Activated CD8-positive, alpha-beta T cell treated with anti-CD3 and anti-CD28 coated beads for 36 hours (primary cell): ENCODE measurements at regions not wholly inside any gene's neighbourhood (a gene's known extent, or its start where the extent isn't known, plus 50 kb on each side); places are given as distances from the start of the nearest gene placed in this dataset.
"Not testable (repeated sequence)": the region's sequence is repeated elsewhere in the genome, so short reads cannot be mapped to it uniquely, and the experiment has no call there.

Experiments used
- ATAC-seq: fragments of 200-7000 bp; cut with Tn5 transposase; one replicate; pipeline ENCODE4 v1.10.0; 2021; ENCODE audit warnings: mild to moderate bottlenecking, moderate library complexity
- CTCF ChIA-PET: fragments of 350-600 bp; sonication (Branson Sonifier 250); formaldehyde crosslinking; loops from one replicate; lab custom pipeline; 2021; ENCODE audit warnings: antibody characterized with exemption; lab: Charles Lee
- POLR2A ChIA-PET: fragments of 350-600 bp; sonication (Branson Sonifier 250); formaldehyde crosslinking; loops from one replicate; lab custom pipeline; 2021; ENCODE audit warnings: antibody characterized with exemption; lab: Charles Lee
- DNase-seq: peaks from one replicate; pipeline ENCODE4 v3.0.0-alpha.2; 2020
- H3K27ac Mint-ChIP-seq: one replicate; pipeline ENCODE4 v1.8.0; 2021; ENCODE audit warnings: mild to moderate bottlenecking, mixed read lengths
- H3K27me3 Mint-ChIP-seq: one replicate; pipeline ENCODE4 v1.8.0; 2021; ENCODE audit warnings: mixed read lengths
- H3K36me3 Mint-ChIP-seq: one replicate; pipeline ENCODE4 v1.8.0; 2021; ENCODE audit warnings: low read depth, mixed read lengths
- H3K4me1 Mint-ChIP-seq: one replicate; pipeline ENCODE4 v1.8.0; 2021; ENCODE audit warnings: low read depth, mixed read lengths
- H3K4me3 Mint-ChIP-seq: one replicate; pipeline ENCODE4 v1.8.0; 2021; ENCODE audit warnings: mild to moderate bottlenecking, moderate library complexity, mixed read lengths
- H3K9me3 Mint-ChIP-seq: one replicate; pipeline ENCODE4 v1.8.0; 2021; ENCODE audit warnings: mixed read lengths
- CTCF ChIP-seq: fragments of 200-600 bp; IDR thresholded peaks from one replicate; pipeline ENCODE4 v1.8.0; 2022; ENCODE audit warnings: antibody characterized with exemption, mild to moderate bottlenecking
- intact Hi-C: fragments of 100-400 bp; cut with micrococcal nuclease; formaldehyde crosslinking; loops from one replicate; pipeline ENCODE4 v1.10.0; 2022

GRCh38 chr7:93027044-93027443 lies 90.7 kb downstream of the SAMD9 start:
- Mint-ChIP-seq H3K9me3 (peaks cover 13% of the 10 kb centered on the region), H3K4me3 (no peak overlapping the region), H3K4me1 (peaks cover 8% of the 10 kb centered on the region), H3K36me3 (peaks cover 6% of the 10 kb centered on the region), H3K27me3 (peaks cover 11% of the 10 kb centered on the region), H3K27ac (no peak overlapping the region)
- ATAC-seq: no peak
- DNase-seq: no peak
- ChIA-PET CTCF (no interaction called here), POLR2A (interaction anchor here (0.8 kb wide), 1 partner anchor 10 kb away, joined by 3 read pairs; no protein-coding TSS in a partner anchor)
- intact Hi-C loops: no loop called here
- no peak for TF ChIP-seq CTCF

GRCh38 chr7:93026425-93026824 lies 91.4 kb downstream of the SAMD9 start:
- POLR2A ChIA-PET: no interaction called here
- intact Hi-C loops: no loop called here
- no peak overlapping the region for H3K4me3 Mint-ChIP-seq
- H3K27ac Mint-ChIP-seq: no peak overlapping the region
- H3K9me3 Mint-ChIP-seq: peaks cover 8% of the 10 kb centered on the region
- H3K4me1 Mint-ChIP-seq: peaks cover 9% of the 10 kb centered on the region
- no peak for TF ChIP-seq CTCF
- peaks cover 5% of the 10 kb centered on the region for H3K36me3 Mint-ChIP-seq
- CTCF ChIA-PET: no interaction called here
- peaks cover 11% of the 10 kb centered on the region for H3K27me3 Mint-ChIP-seq
- no peak for ATAC-seq
- DNase-seq: no peak

GRCh38 chr7:93025389-93025788 lies 92.4 kb downstream of the SAMD9 start:
- POLR2A ChIA-PET: no interaction called here
- DNase-seq (no peak), ATAC-seq (peak; percentile 39)
- peaks cover 10% of the 10 kb centered on the region for H3K4me1 Mint-ChIP-seq
- CTCF ChIA-PET: interaction anchor here (1.1 kb wide), 1 partner anchor 117 kb away, joined by 3 read pairs; no protein-coding TSS in a partner anchor
- no peak overlapping the region for H3K4me3 Mint-ChIP-seq
- no peaks in the 10 kb centered on the region for H3K36me3 Mint-ChIP-seq
- peaks cover 3% of the 10 kb centered on the region for H3K9me3 Mint-ChIP-seq
- no peak overlapping the region for H3K27ac Mint-ChIP-seq
- intact Hi-C loops: no loop called here
- H3K27me3 Mint-ChIP-seq: peaks cover 11% of the 10 kb centered on the region
- TF ChIP-seq CTCF: no peak

GRCh38 chr7:93022931-93023478 lies 94.8 kb downstream of the SAMD9 start:
- H3K27me3 Mint-ChIP-seq, H3K4me3 Mint-ChIP-seq, H3K36me3 Mint-ChIP-seq, intact Hi-C loops, DNase-seq, H3K9me3 Mint-ChIP-seq, POLR2A ChIA-PET, ATAC-seq, H3K4me1 Mint-ChIP-seq, H3K27ac Mint-ChIP-seq: not testable (repeated sequence)
- CTCF ChIA-PET: interaction anchor here (0.6 kb wide), 1 partner anchor 114 kb away, joined by 3 read pairs; no protein-coding TSS in a partner anchor

- intact Hi-C loops: no loop called here
- ChIA-PET POLR2A (no interaction called here), CTCF (no interaction called here)
- no peak for ATAC-seq
- Mint-ChIP-seq H3K27me3 (peaks cover 4% of the 10 kb centered on the region), H3K9me3 (peaks cover 3% of the 10 kb centered on the region), H3K4me3 (no peak overlapping the region), H3K4me1 (peaks cover 12% of the 10 kb centered on the region), H3K36me3 (no peaks in the 10 kb centered on the region), H3K27ac (no peak overlapping the region)
- no peak for TF ChIP-seq CTCF
- DNase-seq: no peak
These were observed 96.0 kb downstream of the SAMD9 start for GRCh38 chr7:93021748-93022147.
